K562 (cell line): ENCODE measurements at regions not wholly inside any gene's neighbourhood (a gene's known extent, or its start where the extent isn't known, plus 50 kb on each side); places are given as distances from the start of the nearest gene placed in this dataset.

Experiments used
- ATAC-seq: fragments of 200-7000 bp; cut with Tn5 transposase; 3 replicates; pipeline ENCODE4 v1.9.1; 2020; ENCODE audit warnings: moderate library complexity
- BruUV-seq: library from RNA; stranded (reverse); fragments of 400-500 nt; replicated peaks from 2 replicates; lab custom pipeline; 2021; lab: Mats Ljungman, UMichigan
- CTCF ChIA-PET: fragments of 300-600 bp; formaldehyde crosslinking; extraction: SDS; loops from one replicate; lab custom pipeline; 2021; ENCODE audit warnings: low intra/inter-chr PET ratio; lab: Yijun Ruan, JAX
- POLR2A ChIA-PET: fragments of 300-600, 350-650 bp; sonication (Branson Sonifier 250); formaldehyde crosslinking; extraction: SDS; loops from one replicate; lab custom pipeline; 2021; ENCODE audit warnings: antibody characterized with exemption, inconsistent platforms; lab: Yijun Ruan, JAX
- DNase-seq, 4 experiments: peaks; one replicate each; pipeline versions ENCODE4 v3.0.0 to v3.0.0-alpha.2; 2011 to 2018; ENCODE audit warnings: low spot score in 3 of 4, mixed read lengths in 3 of 4; ENCODE audit errors: extremely low read depth in 1 of 4
- FAIRE-seq: peaks from 2 replicates; lab custom pipeline; 2011; peaks lifted over from hg19 to GRCh38; lab: Jason Lieb, UNC
- H2AFZ ChIP-seq: 2 replicates; pipeline ENCODE4 v1.6.0; 2011; ENCODE audit warnings: low read depth, low read length, control low read depth, inconsistent platforms
- H3K27ac ChIP-seq: fragments of 200-600 bp; 3 replicates; pipeline ENCODE4 v1.8.0; 2011; ENCODE audit warnings: low read depth, mild to moderate bottlenecking, control low read depth, inconsistent platforms, low read length, moderate library complexity, mixed read lengths; ENCODE audit errors: extremely low read depth
- H3K27me3 ChIP-seq, 2 experiments: fragments of 300-600 bp in 1 of 2; 2 replicates in 1 of 2; 3 replicates in 1 of 2; pipeline versions ENCODE4 v1.6.0 to v1.8.0; 2011; ENCODE audit warnings: inconsistent platforms in 2 of 2, low read length in 2 of 2, mild to moderate bottlenecking in 1 of 2, mixed read lengths in 1 of 2, moderate library complexity in 1 of 2; ENCODE audit not compliant: control insufficient read depth in 2 of 2, insufficient read depth in 2 of 2
- H3K36me3 ChIP-seq: fragments of 300-600 bp; 3 replicates; pipeline ENCODE4 v1.8.0; 2011; ENCODE audit warnings: mild to moderate bottlenecking, low read length, inconsistent platforms; ENCODE audit not compliant: control insufficient read depth, insufficient read depth
- H3K4me1 ChIP-seq, 2 experiments: fragments of 200-600 bp in 1 of 2; replicated peaks in 1 of 2; 2 replicates in 1 of 2; 3 replicates in 1 of 2; pipeline versions ENCODE4 v1.5.1 to v1.8.0; 2011; ENCODE audit warnings: inconsistent platforms in 2 of 2, low read length in 2 of 2, mild to moderate bottlenecking in 1 of 2, mixed read lengths in 1 of 2, moderate library complexity in 1 of 2; ENCODE audit not compliant: control insufficient read depth in 2 of 2, insufficient read depth in 2 of 2
- H3K4me2 ChIP-seq: 2 replicates; pipeline ENCODE4 v1.6.1; 2011; ENCODE audit warnings: low read length, control low read depth, inconsistent platforms, mixed read lengths; ENCODE audit not compliant: insufficient read depth
- H3K4me3 ChIP-seq: fragments of 200-600 bp; sonication (generic), shearing (Covaris generic); 2 replicates; pipeline ENCODE4 v1.5.1; 2016; ENCODE audit warnings: control low read depth, inconsistent platforms
- H3K79me2 ChIP-seq: fragments of 200-600 bp; 3 replicates; pipeline ENCODE4 v1.8.0; 2011; ENCODE audit warnings: low read length, inconsistent platforms; ENCODE audit not compliant: control insufficient read depth, insufficient read depth
- H3K9ac ChIP-seq, 2 experiments: 2 replicates each; pipeline versions ENCODE4 v1.6.0 to v1.6.1; 2011; ENCODE audit warnings: low read depth in 2 of 2, low read length in 2 of 2, control low read depth in 1 of 2, inconsistent platforms in 1 of 2, mild to moderate bottlenecking in 1 of 2, mixed read lengths in 1 of 2; ENCODE audit not compliant: insufficient read depth in 1 of 2
- H3K9me1 ChIP-seq: one replicate; pipeline ENCODE4 v1.6.0; 2011; ENCODE audit warnings: inconsistent platforms, mild to moderate bottlenecking, low read length, moderate library complexity; ENCODE audit not compliant: control insufficient read depth, insufficient read depth
- H3K9me3 ChIP-seq: replicated peaks from 2 replicates; pipeline ENCODE4 v1.5.1; 2011; ENCODE audit warnings: low read depth, low read length, inconsistent platforms; ENCODE audit not compliant: control insufficient read depth, insufficient read depth
- H4K20me1 ChIP-seq: replicated peaks from 2 replicates; pipeline ENCODE4 v1.6.1; 2011; ENCODE audit warnings: low read length, inconsistent platforms, mixed read lengths; ENCODE audit not compliant: control insufficient read depth, insufficient read depth
- CCNT2 ChIP-seq: IDR thresholded peaks from 2 replicates; pipeline ENCODE4 v1.6.1; 2011; ENCODE audit warnings: borderline replicate concordance, low read depth, mild to moderate bottlenecking, moderate library complexity, mixed read lengths, low read length; ENCODE audit not compliant: insufficient read length; ENCODE audit errors: extremely low read depth
- CHD2 ChIP-seq: IDR thresholded peaks from 2 replicates; pipeline ENCODE4 v1.6.1; 2011; ENCODE audit warnings: low read depth, low read length
- CREB3 ChIP-seq: fragments of 450-650 bp; conservative IDR thresholded peaks from 2 replicates; pipeline ENCODE4 v1.6.1; 2016; ENCODE audit warnings: missing genetic modification characterization, low read depth, mild to moderate bottlenecking, missing compliant biosample characterization, moderate library complexity
- L3MBTL2 ChIP-seq: fragments of 450-650 bp; IDR thresholded peaks from 2 replicates; pipeline ENCODE4 v1.6.1; 2016; ENCODE audit warnings: mild to moderate bottlenecking, moderate library complexity
- PHF8 ChIP-seq: fragments of 200-600 bp; sonication (generic); IDR thresholded peaks from 2 replicates; pipeline ENCODE4 v1.6.1; 2012; ENCODE audit warnings: mixed run types, mild to moderate bottlenecking, inconsistent platforms, low read length, moderate library complexity, borderline replicate concordance
- POLR2B ChIP-seq: fragments of 450-650 bp; IDR thresholded peaks from 2 replicates; pipeline ENCODE4 v1.6.1; 2018; ENCODE audit warnings: low read depth; ENCODE audit not compliant: partially characterized antibody
- ZFX ChIP-seq: sonication (generic); formaldehyde crosslinking; IDR thresholded peaks from 2 replicates; pipeline ENCODE4 v1.8.0; 2022; ENCODE audit warnings: mild to moderate bottlenecking, missing genetic modification reagents, moderate library complexity
- WGBS: fragments of 100-300 bp; shearing (Covaris generic); methylation state at CpG from one replicate; pipeline ENCODE4 v1.1.6; 2016; ENCODE audit warnings: low coverage, mixed read lengths; ENCODE audit not compliant: insufficient coverage; ENCODE audit errors: missing lambda C conversion rate; 5-methylcytosine and 5-hydroxymethylcytosine counted together
- in situ Hi-C: fragments of 300-500 bp; cut with MboI; formaldehyde crosslinking; loops from 4 replicates; pipeline ENCODE4 v1.15.0; 2018; ENCODE audit warnings: inconsistent platforms, mixed read lengths
- intact Hi-C: fragments of 100-400 bp; cut with micrococcal nuclease; formaldehyde crosslinking; loops from 2 replicates; pipeline ENCODE4 v1.14.2; 2022
- TF ChIP-seq, protein P1 (sequence below): fragments of 450-650 bp; formaldehyde crosslinking; IDR thresholded peaks from 2 replicates; pipeline ENCODE4 v1.4.0; 2022; ENCODE audit warnings: missing genetic modification characterization
- TF ChIP-seq, protein P2 (sequence below): sonication (generic); formaldehyde crosslinking; IDR thresholded peaks from 2 replicates; pipeline ENCODE4 v1.8.1; 2023; ENCODE audit warnings: mild to moderate bottlenecking, missing genetic modification reagents

DNA sequence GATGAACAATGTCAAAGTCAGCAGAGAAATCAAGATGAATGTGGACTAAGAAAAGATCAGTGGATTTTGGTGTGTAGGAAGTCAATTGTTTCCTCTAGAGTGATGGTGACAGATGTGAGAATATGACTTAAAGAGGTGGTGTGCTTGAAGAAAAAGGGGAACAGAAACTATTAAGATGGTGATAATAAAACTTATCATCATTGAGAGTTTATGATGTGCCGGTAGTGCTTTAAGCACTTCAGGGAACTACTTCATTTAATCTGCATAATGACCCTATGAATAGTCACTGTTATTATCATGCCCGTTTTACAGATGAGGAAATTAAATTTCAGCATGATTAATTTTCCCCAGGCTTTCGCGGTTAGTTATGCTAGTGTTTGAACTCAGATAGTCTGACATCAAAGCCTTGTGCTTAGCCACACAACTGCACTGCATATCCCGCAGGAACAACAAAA lies 246.9 kb upstream of the LRRC7 start (continued):
- TF ChIP-seq, protein P1, sequence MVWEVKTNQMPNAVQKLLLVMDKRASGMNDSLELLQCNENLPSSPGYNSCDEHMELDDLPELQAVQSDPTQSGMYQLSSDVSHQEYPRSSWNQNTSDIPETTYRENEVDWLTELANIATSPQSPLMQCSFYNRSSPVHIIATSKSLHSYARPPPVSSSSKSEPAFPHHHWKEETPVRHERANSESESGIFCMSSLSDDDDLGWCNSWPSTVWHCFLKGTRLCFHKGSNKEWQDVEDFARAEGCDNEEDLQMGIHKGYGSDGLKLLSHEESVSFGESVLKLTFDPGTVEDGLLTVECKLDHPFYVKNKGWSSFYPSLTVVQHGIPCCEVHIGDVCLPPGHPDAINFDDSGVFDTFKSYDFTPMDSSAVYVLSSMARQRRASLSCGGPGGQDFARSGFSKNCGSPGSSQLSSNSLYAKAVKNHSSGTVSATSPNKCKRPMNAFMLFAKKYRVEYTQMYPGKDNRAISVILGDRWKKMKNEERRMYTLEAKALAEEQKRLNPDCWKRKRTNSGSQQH, result no peak

DNA sequence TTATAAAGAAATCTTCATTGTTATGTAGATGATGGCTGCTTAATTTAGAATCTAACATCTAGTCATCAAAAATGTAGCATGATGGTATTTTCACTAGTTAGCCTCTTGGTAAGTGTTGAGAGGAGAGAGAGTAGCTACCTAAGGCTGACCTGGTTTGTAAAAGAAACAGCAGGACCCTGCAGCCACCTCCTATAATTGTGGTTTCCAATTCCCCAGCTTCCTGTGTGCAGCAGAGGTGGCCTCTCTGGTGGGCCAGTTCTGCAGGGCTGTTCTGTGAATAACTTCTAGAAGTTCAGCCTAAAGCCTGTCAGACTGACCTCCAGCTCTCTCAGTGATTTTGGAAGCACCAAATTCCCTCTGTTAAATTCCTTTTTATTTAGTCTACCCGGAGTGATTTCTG lies 246.4 kb upstream of the LRRC7 start:
- no peak overlapping the region for H3K4me2 ChIP-seq
- DNase-seq, result no peak
- no peak for ATAC-seq
- no peak overlapping the region for H3K27ac ChIP-seq
- CTCF ChIA-PET, result no interaction called here
- POLR2A ChIA-PET, result no interaction called here
- in situ Hi-C loops, result no loop called here
- no peak for FAIRE-seq
- TF ChIP-seq PHF8, result no peak
- H4K20me1 ChIP-seq, result no peaks in the 10 kb centered on the region
- H3K79me2 ChIP-seq, result no peaks in the 10 kb centered on the region
- no peak overlapping the region for H3K4me3 ChIP-seq
- H3K9me3 ChIP-seq, result no peaks in the 10 kb centered on the region
- no peaks in the 10 kb centered on the region for H3K27me3 ChIP-seq
- intact Hi-C loops, result no loop called here
- 0% methylated on average over 1 of the region's 1 CpG for WGBS
- H3K4me1 ChIP-seq, result no peaks in the 10 kb centered on the region
- H3K9ac ChIP-seq, result no peak overlapping the region
- no TSS peak for BruUV-seq
- no peaks in the 10 kb centered on the region for H3K36me3 ChIP-seq
- H2AFZ ChIP-seq, result no peak overlapping the region
- no peaks in the 10 kb centered on the region for H3K9me1 ChIP-seq

GRCh38 chr1:69328186-69328585 lies 239.5 kb upstream of the LRRC7 start:
- Histone ChIP-seq H3K4me3 (no peak overlapping the region), H3K79me2 (no peaks in the 10 kb centered on the region), H3K9ac (no peak overlapping the region), H3K36me3 (no peaks in the 10 kb centered on the region), H2AFZ (no peak overlapping the region), H3K9me3 (no peaks in the 10 kb centered on the region), H3K4me1 (no peaks in the 10 kb centered on the region), H3K9me1 (no peaks in the 10 kb centered on the region), H3K4me2 (no peak overlapping the region), H3K27me3 (no peaks in the 10 kb centered on the region), H4K20me1 (no peaks in the 10 kb centered on the region), H3K27ac (no peak overlapping the region)
- CTCF ChIA-PET, result interaction anchor here (0.6 kb wide), 1 partner anchor 1399 kb away, joined by 3 read pairs; no protein-coding TSS in a partner anchor
- ATAC-seq, result no peak
- in situ Hi-C loops (no loop called here), intact Hi-C loops (no loop called here)
- BruUV-seq, result no TSS peak
- POLR2A ChIA-PET, result interaction anchor here (0.5 kb wide), 1 partner anchor 309 kb away, joined by 3 read pairs; no protein-coding TSS in a partner anchor
- whole genome bisulfite sequencing, result 0% methylated on average over 5 of the region's 5 CpGs
- DNase-seq, result no peak
- TF ChIP-seq, protein P2, sequence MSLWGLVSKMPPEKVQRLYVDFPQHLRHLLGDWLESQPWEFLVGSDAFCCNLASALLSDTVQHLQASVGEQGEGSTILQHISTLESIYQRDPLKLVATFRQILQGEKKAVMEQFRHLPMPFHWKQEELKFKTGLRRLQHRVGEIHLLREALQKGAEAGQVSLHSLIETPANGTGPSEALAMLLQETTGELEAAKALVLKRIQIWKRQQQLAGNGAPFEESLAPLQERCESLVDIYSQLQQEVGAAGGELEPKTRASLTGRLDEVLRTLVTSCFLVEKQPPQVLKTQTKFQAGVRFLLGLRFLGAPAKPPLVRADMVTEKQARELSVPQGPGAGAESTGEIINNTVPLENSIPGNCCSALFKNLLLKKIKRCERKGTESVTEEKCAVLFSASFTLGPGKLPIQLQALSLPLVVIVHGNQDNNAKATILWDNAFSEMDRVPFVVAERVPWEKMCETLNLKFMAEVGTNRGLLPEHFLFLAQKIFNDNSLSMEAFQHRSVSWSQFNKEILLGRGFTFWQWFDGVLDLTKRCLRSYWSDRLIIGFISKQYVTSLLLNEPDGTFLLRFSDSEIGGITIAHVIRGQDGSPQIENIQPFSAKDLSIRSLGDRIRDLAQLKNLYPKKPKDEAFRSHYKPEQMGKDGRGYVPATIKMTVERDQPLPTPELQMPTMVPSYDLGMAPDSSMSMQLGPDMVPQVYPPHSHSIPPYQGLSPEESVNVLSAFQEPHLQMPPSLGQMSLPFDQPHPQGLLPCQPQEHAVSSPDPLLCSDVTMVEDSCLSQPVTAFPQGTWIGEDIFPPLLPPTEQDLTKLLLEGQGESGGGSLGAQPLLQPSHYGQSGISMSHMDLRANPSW (CRISPR knock-in tag), result no peak
- TF ChIP-seq CHD2 (no peak), ZFX (CRISPR knock-in tag) (no peak), CREB3 (no peak), L3MBTL2 (no peak), POLR2B (no peak), CCNT2 (no peak)
- no peak for FAIRE-seq
